GM23338 (cell line): ENCODE measurements at regions not wholly inside any gene's neighbourhood (a gene's known extent, or its start where the extent isn't known, plus 50 kb on each side); places are given as distances from the start of the nearest gene placed in this dataset.

Experiments used
- ATAC-seq: fragments of 200-7000 bp; cut with Tn5 transposase; 3 replicates; pipeline ENCODE4 v1.9.1; 2020
- DNase-seq: peaks from one replicate; pipeline ENCODE4 v3.0.0-alpha.2; 2015; ENCODE audit warnings: low spot score
- H2AFZ ChIP-seq: fragments of 200-600 bp; sonication (generic); 2 replicates; pipeline ENCODE4 v1.8.0; 2016; ENCODE audit warnings: antibody characterized with exemption, mild to moderate bottlenecking, moderate library complexity
- H3F3A ChIP-seq: fragments of 200-600 bp; sonication (generic); replicated peaks from 2 replicates; pipeline ENCODE4 v1.8.0; 2017; ENCODE audit warnings: antibody characterized with exemption, mixed run types, low read depth
- H3K27ac ChIP-seq: fragments of 200-600 bp; sonication (generic); 2 replicates; pipeline ENCODE4 v1.6.1; 2016; ENCODE audit warnings: low read depth
- H3K27me3 ChIP-seq: fragments of 200-600 bp; sonication (generic); 2 replicates; pipeline ENCODE4 v1.8.0; 2016; ENCODE audit warnings: mild to moderate bottlenecking, mixed run types, moderate library complexity; ENCODE audit not compliant: insufficient read depth
- H3K36me3 ChIP-seq: fragments of 200-600 bp; sonication (generic); 2 replicates; pipeline ENCODE4 v1.8.0; 2016; ENCODE audit warnings: mild to moderate bottlenecking; ENCODE audit not compliant: insufficient read depth
- H3K4me1 ChIP-seq: fragments of 200-600 bp; sonication (generic); 2 replicates; pipeline ENCODE4 v1.8.0; 2016; ENCODE audit warnings: mild to moderate bottlenecking, moderate library complexity; ENCODE audit not compliant: insufficient read depth
- H3K4me2 ChIP-seq: fragments of 200-600 bp; sonication (generic); 2 replicates; pipeline ENCODE4 v1.7.1; 2017; ENCODE audit warnings: mixed run types
- H3K4me3 ChIP-seq: fragments of 200-600 bp; sonication (generic); 2 replicates; pipeline ENCODE4 v1.6.1; 2016; ENCODE audit warnings: mixed run types
- H3K79me2 ChIP-seq: fragments of 200-600 bp; sonication (generic); replicated peaks from 2 replicates; pipeline ENCODE4 v1.8.0; 2017; ENCODE audit warnings: mild to moderate bottlenecking; ENCODE audit not compliant: insufficient read depth
- H3K9me2 ChIP-seq: fragments of 200-600 bp; sonication (generic); 2 replicates; pipeline ENCODE4 v1.8.0; 2017; ENCODE audit not compliant: insufficient read depth
- H4K20me1 ChIP-seq: fragments of 200-600 bp; sonication (generic); replicated peaks from 2 replicates; pipeline ENCODE4 v1.8.0; 2017; ENCODE audit warnings: mild to moderate bottlenecking; ENCODE audit not compliant: insufficient read depth
- H3K27ac Mint-ChIP-seq: 2 replicates; pipeline ENCODE4 v1.8.0; 2020; ENCODE audit warnings: inconsistent platforms, mild to moderate bottlenecking, moderate library complexity, mixed read lengths
- H3K27me3 Mint-ChIP-seq: 3 replicates; pipeline ENCODE4 v1.8.0; 2022; ENCODE audit warnings: low read depth, mild to moderate bottlenecking, moderate library complexity, mixed read lengths, inconsistent platforms; ENCODE audit not compliant: insufficient read depth, poor library complexity
- H3K36me3 Mint-ChIP-seq: 3 replicates; pipeline ENCODE4 v1.8.0; 2021; ENCODE audit warnings: low read depth, mild to moderate bottlenecking, inconsistent platforms, moderate library complexity, mixed read lengths
- H3K4me1 Mint-ChIP-seq: 3 replicates; pipeline ENCODE4 v1.8.0; 2020; ENCODE audit warnings: mild to moderate bottlenecking, inconsistent platforms, mixed read lengths
- H3K4me3 Mint-ChIP-seq: 3 replicates; pipeline ENCODE4 v1.8.0; 2021; ENCODE audit warnings: moderate library complexity, mild to moderate bottlenecking, inconsistent platforms, mixed read lengths
- H3K9me3 Mint-ChIP-seq: 3 replicates; pipeline ENCODE4 v1.8.0; 2020; ENCODE audit warnings: moderate library complexity, mild to moderate bottlenecking, inconsistent platforms, mixed read lengths
- CREB1 ChIP-seq: fragments of 250-450 bp; sonication (Bioruptor Pico); IDR thresholded peaks from 2 replicates; pipeline ENCODE4 v1.5.0; 2020; ENCODE audit warnings: low read depth, mild to moderate bottlenecking, moderate library complexity
- ETS1 ChIP-seq: IDR thresholded peaks from 2 replicates; pipeline ENCODE4 v1.6.1; 2016; ENCODE audit warnings: antibody characterized with exemption
- EZH2 ChIP-seq: fragments of 200-600 bp; sonication (generic); IDR thresholded peaks from one replicate; pipeline ENCODE4 v1.8.0; 2017; ENCODE audit warnings: antibody characterized with exemption, mild to moderate bottlenecking, low read depth; ENCODE audit not compliant: unreplicated experiment
- EZH2phosphoT487 ChIP-seq: fragments of 200-600 bp; sonication (generic); IDR thresholded peaks from one replicate; pipeline ENCODE4 v1.8.1; 2018; ENCODE audit warnings: antibody characterized with exemption; ENCODE audit not compliant: unreplicated experiment
- JUNB ChIP-seq: IDR thresholded peaks from one replicate; pipeline ENCODE4 v1.6.1; 2016; ENCODE audit warnings: antibody characterized with exemption; ENCODE audit not compliant: unreplicated experiment
- NANOG ChIP-seq: IDR thresholded peaks from 2 replicates; pipeline ENCODE4 v1.6.1; 2016; ENCODE audit warnings: antibody characterized with exemption, borderline replicate concordance
- POLR2AphosphoS5 ChIP-seq: IDR thresholded peaks from 2 replicates; pipeline ENCODE4 v1.6.1; 2016; ENCODE audit warnings: antibody characterized with exemption, low read depth
- STAT1 ChIP-seq: IDR thresholded peaks from one replicate; pipeline ENCODE4 v1.6.1; 2016; ENCODE audit warnings: antibody characterized with exemption; ENCODE audit not compliant: unreplicated experiment
- ZNF114 ChIP-seq: fragments of 250-450 bp; sonication (Bioruptor Pico); IDR thresholded peaks from 2 replicates; pipeline ENCODE4 v1.5.0; 2020; ENCODE audit warnings: mild to moderate bottlenecking, moderate library complexity
- ZNF331 ChIP-seq: fragments of 250-450 bp; sonication (Bioruptor Pico); IDR thresholded peaks from 2 replicates; pipeline ENCODE4 v1.5.0; 2020; ENCODE audit warnings: low read depth, mild to moderate bottlenecking, moderate library complexity
- TF ChIP-seq, protein P1 (sequence below), 2 experiments: fragments of 200-600 bp in 1 of 2; sonication (generic) in 1 of 2; conservative IDR thresholded peaks; 2 replicates each; pipeline versions ENCODE4 v1.5.1 to v1.6.1; 2016 to 2017; ENCODE audit warnings: antibody characterized with exemption in 2 of 2, low read depth in 2 of 2, mild to moderate bottlenecking in 2 of 2, moderate library complexity in 1 of 2
- TF ChIP-seq, protein P2 (sequence below): IDR thresholded peaks from one replicate; pipeline ENCODE4 v1.6.1; 2018; ENCODE audit warnings: antibody characterized with exemption; ENCODE audit not compliant: unreplicated experiment
- TF ChIP-seq, protein P3 (sequence below): fragments of 250-450 bp; sonication (Bioruptor Pico); IDR thresholded peaks from 2 replicates; pipeline ENCODE4 v1.5.0; 2020; ENCODE audit warnings: mild to moderate bottlenecking, moderate library complexity

DNA sequence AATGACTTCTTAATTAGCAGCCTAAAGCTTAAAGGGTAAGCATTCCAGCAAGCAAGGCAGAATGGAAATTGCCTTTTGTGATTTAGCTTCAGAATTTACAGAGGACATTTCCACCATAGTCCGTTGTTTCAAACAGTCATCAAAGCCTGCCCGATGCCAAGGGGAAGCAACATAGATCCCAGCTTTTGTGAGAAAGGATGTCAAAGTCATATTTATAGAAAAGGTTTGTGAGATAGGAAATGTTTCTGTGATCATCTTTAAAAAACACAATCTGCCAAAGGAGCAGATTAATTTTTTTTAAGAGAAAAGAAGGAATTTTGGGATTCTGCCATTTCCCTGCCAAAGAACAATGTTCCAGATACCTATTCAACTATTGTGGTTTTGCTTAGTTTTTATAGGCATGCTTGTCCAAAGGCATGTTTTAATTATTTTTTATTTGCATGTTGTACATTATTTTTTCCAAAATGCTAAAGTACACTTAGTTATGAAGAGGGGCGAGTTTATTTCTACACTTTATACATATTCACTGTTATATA, 346.9 kb downstream of the ZNF608 start:
- ATAC-seq = no peak
- Histone ChIP-seq H4K20me1 (no peaks in the 10 kb centered on the region), H3K9me2 (peaks cover 3% of the 10 kb centered on the region; the same call in 1 of the 2 replicates), H3K79me2 (no peaks in the 10 kb centered on the region), H3K4me3 (no peak overlapping the region), H3K4me2 (no peak overlapping the region), H3K27ac (no peak overlapping the region), H3K36me3 (no peaks in the 10 kb centered on the region), H2AFZ (no peak overlapping the region), H3K4me1 (no peaks in the 10 kb centered on the region), H3K27me3 (no peaks in the 10 kb centered on the region), H3F3A (no peaks in the 10 kb centered on the region)
- H3K9me3 Mint-ChIP-seq = no peaks in the 10 kb centered on the region; the same call in 2 of the 3 replicates
- no peak for TF ChIP-seq ETS1
- TF ChIP-seq, protein P1, sequence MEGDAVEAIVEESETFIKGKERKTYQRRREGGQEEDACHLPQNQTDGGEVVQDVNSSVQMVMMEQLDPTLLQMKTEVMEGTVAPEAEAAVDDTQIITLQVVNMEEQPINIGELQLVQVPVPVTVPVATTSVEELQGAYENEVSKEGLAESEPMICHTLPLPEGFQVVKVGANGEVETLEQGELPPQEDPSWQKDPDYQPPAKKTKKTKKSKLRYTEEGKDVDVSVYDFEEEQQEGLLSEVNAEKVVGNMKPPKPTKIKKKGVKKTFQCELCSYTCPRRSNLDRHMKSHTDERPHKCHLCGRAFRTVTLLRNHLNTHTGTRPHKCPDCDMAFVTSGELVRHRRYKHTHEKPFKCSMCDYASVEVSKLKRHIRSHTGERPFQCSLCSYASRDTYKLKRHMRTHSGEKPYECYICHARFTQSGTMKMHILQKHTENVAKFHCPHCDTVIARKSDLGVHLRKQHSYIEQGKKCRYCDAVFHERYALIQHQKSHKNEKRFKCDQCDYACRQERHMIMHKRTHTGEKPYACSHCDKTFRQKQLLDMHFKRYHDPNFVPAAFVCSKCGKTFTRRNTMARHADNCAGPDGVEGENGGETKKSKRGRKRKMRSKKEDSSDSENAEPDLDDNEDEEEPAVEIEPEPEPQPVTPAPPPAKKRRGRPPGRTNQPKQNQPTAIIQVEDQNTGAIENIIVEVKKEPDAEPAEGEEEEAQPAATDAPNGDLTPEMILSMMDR (conservative IDR thresholded peaks at IDR 0.05; ENCODE audit: low read depth in 2 of 2) = no peak
- TF ChIP-seq, protein P2, sequence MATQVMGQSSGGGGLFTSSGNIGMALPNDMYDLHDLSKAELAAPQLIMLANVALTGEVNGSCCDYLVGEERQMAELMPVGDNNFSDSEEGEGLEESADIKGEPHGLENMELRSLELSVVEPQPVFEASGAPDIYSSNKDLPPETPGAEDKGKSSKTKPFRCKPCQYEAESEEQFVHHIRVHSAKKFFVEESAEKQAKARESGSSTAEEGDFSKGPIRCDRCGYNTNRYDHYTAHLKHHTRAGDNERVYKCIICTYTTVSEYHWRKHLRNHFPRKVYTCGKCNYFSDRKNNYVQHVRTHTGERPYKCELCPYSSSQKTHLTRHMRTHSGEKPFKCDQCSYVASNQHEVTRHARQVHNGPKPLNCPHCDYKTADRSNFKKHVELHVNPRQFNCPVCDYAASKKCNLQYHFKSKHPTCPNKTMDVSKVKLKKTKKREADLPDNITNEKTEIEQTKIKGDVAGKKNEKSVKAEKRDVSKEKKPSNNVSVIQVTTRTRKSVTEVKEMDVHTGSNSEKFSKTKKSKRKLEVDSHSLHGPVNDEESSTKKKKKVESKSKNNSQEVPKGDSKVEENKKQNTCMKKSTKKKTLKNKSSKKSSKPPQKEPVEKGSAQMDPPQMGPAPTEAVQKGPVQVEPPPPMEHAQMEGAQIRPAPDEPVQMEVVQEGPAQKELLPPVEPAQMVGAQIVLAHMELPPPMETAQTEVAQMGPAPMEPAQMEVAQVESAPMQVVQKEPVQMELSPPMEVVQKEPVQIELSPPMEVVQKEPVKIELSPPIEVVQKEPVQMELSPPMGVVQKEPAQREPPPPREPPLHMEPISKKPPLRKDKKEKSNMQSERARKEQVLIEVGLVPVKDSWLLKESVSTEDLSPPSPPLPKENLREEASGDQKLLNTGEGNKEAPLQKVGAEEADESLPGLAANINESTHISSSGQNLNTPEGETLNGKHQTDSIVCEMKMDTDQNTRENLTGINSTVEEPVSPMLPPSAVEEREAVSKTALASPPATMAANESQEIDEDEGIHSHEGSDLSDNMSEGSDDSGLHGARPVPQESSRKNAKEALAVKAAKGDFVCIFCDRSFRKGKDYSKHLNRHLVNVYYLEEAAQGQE = no peak
- no peak for TF ChIP-seq ZNF331 (CRISPR knock-in tag)
- TF ChIP-seq ZNF114 (CRISPR knock-in tag) = no peak
- no peak for TF ChIP-seq EZH2phosphoT487
- TF ChIP-seq EZH2 = no peak
- no peak for TF ChIP-seq POLR2AphosphoS5
- no peak for TF ChIP-seq JUNB
- TF ChIP-seq STAT1 = no peak
- TF ChIP-seq, protein P3, sequence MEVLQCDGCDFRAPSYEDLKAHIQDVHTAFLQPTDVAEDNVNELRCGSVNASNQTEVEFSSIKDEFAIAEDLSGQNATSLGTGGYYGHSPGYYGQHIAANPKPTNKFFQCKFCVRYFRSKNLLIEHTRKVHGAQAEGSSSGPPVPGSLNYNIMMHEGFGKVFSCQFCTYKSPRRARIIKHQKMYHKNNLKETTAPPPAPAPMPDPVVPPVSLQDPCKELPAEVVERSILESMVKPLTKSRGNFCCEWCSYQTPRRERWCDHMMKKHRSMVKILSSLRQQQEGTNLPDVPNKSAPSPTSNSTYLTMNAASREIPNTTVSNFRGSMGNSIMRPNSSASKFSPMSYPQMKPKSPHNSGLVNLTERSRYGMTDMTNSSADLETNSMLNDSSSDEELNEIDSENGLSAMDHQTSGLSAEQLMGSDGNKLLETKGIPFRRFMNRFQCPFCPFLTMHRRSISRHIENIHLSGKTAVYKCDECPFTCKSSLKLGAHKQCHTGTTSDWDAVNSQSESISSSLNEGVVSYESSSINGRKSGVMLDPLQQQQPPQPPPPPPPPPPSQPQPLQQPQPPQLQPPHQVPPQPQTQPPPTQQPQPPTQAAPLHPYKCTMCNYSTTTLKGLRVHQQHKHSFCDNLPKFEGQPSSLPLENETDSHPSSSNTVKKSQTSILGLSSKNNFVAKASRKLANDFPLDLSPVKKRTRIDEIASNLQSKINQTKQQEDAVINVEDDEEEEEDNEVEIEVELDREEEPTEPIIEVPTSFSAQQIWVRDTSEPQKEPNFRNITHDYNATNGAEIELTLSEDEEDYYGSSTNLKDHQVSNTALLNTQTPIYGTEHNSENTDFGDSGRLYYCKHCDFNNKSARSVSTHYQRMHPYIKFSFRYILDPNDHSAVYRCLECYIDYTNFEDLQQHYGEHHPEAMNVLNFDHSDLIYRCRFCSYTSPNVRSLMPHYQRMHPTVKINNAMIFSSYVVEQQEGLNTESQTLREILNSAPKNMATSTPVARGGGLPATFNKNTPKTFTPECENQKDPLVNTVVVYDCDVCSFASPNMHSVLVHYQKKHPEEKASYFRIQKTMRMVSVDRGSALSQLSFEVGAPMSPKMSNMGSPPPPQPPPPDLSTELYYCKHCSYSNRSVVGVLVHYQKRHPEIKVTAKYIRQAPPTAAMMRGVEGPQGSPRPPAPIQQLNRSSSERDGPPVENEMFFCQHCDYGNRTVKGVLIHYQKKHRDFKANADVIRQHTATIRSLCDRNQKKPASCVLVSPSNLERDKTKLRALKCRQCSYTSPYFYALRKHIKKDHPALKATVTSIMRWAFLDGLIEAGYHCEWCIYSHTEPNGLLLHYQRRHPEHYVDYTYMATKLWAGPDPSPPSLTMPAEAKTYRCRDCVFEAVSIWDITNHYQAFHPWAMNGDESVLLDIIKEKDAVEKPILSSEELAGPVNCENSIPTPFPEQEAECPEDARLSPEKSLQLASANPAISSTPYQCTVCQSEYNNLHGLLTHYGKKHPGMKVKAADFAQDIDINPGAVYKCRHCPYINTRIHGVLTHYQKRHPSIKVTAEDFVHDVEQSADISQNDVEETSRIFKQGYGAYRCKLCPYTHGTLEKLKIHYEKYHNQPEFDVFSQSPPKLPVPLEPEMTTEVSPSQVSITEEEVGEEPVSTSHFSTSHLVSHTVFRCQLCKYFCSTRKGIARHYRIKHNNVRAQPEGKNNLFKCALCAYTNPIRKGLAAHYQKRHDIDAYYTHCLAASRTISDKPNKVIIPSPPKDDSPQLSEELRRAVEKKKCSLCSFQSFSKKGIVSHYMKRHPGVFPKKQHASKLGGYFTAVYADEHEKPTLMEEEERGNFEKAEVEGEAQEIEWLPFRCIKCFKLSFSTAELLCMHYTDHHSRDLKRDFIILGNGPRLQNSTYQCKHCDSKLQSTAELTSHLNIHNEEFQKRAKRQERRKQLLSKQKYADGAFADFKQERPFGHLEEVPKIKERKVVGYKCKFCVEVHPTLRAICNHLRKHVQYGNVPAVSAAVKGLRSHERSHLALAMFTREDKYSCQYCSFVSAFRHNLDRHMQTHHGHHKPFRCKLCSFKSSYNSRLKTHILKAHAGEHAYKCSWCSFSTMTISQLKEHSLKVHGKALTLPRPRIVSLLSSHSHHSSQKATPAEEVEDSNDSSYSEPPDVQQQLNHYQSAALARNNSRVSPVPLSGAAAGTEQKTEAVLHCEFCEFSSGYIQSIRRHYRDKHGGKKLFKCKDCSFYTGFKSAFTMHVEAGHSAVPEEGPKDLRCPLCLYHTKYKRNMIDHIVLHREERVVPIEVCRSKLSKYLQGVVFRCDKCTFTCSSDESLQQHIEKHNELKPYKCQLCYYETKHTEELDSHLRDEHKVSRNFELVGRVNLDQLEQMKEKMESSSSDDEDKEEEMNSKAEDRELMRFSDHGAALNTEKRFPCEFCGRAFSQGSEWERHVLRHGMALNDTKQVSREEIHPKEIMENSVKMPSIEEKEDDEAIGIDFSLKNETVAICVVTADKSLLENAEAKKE = no peak
- TF ChIP-seq CREB1 = no peak
- TF ChIP-seq NANOG = no peak
- no peak for DNase-seq
- no peak overlapping the region for H3K4me3 Mint-ChIP-seq
- H3K4me1 Mint-ChIP-seq = peaks cover 19% of the 10 kb centered on the region; the same call in 2 of the 3 replicates
- H3K36me3 Mint-ChIP-seq = no peaks in the 10 kb centered on the region; the same call in 2 of the 3 replicates
- H3K27ac Mint-ChIP-seq = no peak overlapping the region; the same call in 1 of the 2 replicates
- H3K27me3 Mint-ChIP-seq = no peaks in the 10 kb centered on the region
